HK-2 (cell line): ENCODE measurements at regions not wholly inside any gene's neighbourhood (a gene's known extent, or its start where the extent isn't known, plus 50 kb on each side); places are given as distances from the start of the nearest gene placed in this dataset.

Source experiments
- DNase-seq: peaks from one replicate; pipeline ENCODE4 v3.0.0-alpha.2; 2018; ENCODE audit not compliant: unreplicated experiment

GRCh38 chr2:12315224-12315623 is 401.5 kb upstream of the TRIB2 start:
- no peak for DNase-seq

- no peak for DNase-seq
These were observed 400.3 kb upstream of the TRIB2 start for GRCh38 chr2:12316476-12316875.

GRCh38 chr2:12317286-12317685 is 399.4 kb upstream of the TRIB2 start:
- DNase-seq: no peak

GRCh38 chr2:12317814-12318426 is 398.8 kb upstream of the TRIB2 start:
- DNase-seq: peak; percentile 44

GRCh38 chr2:12318427-12319057 is 398.2 kb upstream of the TRIB2 start:
- DNase-seq: peak; percentile 55

- no peak for DNase-seq
These were observed 396.6 kb upstream of the TRIB2 start for GRCh38 chr2:12320027-12320734.

GRCh38 chr2:12320991-12321641 is 395.6 kb upstream of the TRIB2 start:
- DNase-seq: peak; percentile 43

- DNase-seq: no peak
These were observed 394.9 kb upstream of the TRIB2 start for GRCh38 chr2:12321886-12322285.

- peak; percentile 27 for DNase-seq
These were observed 390.9 kb upstream of the TRIB2 start for GRCh38 chr2:12325806-12326205.

- no peak for DNase-seq
These were observed 390.1 kb upstream of the TRIB2 start for GRCh38 chr2:12326449-12327190.

GRCh38 chr2:12330916-12331315 is 385.8 kb upstream of the TRIB2 start:
- no peak for DNase-seq

GRCh38 chr2:12331698-12332097 is 385.0 kb upstream of the TRIB2 start:
- no peak for DNase-seq

- DNase-seq: no peak
These were observed 383.4 kb upstream of the TRIB2 start for GRCh38 chr2:12333293-12333692.

GRCh38 chr2:12334412-12334966 is 382.2 kb upstream of the TRIB2 start:
- DNase-seq: no peak

GRCh38 chr2:12335131-12335530 is 381.6 kb upstream of the TRIB2 start:
- no peak for DNase-seq

- no peak for DNase-seq
These were observed 380.7 kb upstream of the TRIB2 start for GRCh38 chr2:12335995-12336394.

- no peak for DNase-seq
These were observed 377.6 kb upstream of the TRIB2 start for GRCh38 chr2:12338946-12339697.

GRCh38 chr2:12340164-12340563 is 376.6 kb upstream of the TRIB2 start:
- DNase-seq: no peak

GRCh38 chr2:12341215-12341614 is 375.5 kb upstream of the TRIB2 start:
- no peak for DNase-seq

GRCh38 chr2:12341920-12342319 is 374.8 kb upstream of the TRIB2 start:
- DNase-seq: no peak

GRCh38 chr2:12343141-12343540 is 373.6 kb upstream of the TRIB2 start:
- no peak for DNase-seq
